Natural killer cell (primary cell): ENCODE measurements at regions not wholly inside any gene's neighbourhood (a gene's known extent, or its start where the extent isn't known, plus 50 kb on each side); places are given as distances from the start of the nearest gene placed in this dataset.

ENCODE experiments used
- ATAC-seq, 3 donors: fragments of 150-1000 bp in 2 of 3; fragments of 200-7000 bp in 1 of 3; cut with Tn5 transposase; 1 replicate in 1 of 3; 2 replicates in 2 of 3; pipeline ENCODE4 v1.10.0; 2021; ENCODE audit warnings: mild to moderate bottlenecking in 2 of 3, moderate library complexity in 2 of 3
- DNase-seq, 2 donors: peaks; one replicate each; pipeline versions ENCODE4 v3.0.0 to v3.0.0-alpha.2; 2013 to 2021; ENCODE audit warnings: mixed read lengths in 1 of 2
- H3K27ac ChIP-seq: one replicate; pipeline ENCODE4 v1.5.1; 2013; ENCODE audit warnings: mild to moderate bottlenecking, low read length
- H3K27me3 ChIP-seq: one replicate; pipeline ENCODE4 v1.6.1; 2013; ENCODE audit warnings: low read length; ENCODE audit not compliant: control insufficient read depth, insufficient read depth
- H3K36me3 ChIP-seq: one replicate; pipeline ENCODE4 v1.6.1; 2013; ENCODE audit warnings: low read length; ENCODE audit not compliant: control insufficient read depth, insufficient read depth
- H3K4me1 ChIP-seq: one replicate; pipeline ENCODE4 v1.6.1; 2013; ENCODE audit warnings: low read length; ENCODE audit not compliant: control insufficient read depth, insufficient read depth
- H3K4me3 ChIP-seq: one replicate; pipeline ENCODE4 v1.5.1; 2013; ENCODE audit warnings: low read length
- H3K9me3 ChIP-seq: one replicate; pipeline ENCODE4 v1.6.1; 2013; ENCODE audit warnings: low read length; ENCODE audit not compliant: control insufficient read depth, insufficient read depth
- H3K27ac Mint-ChIP-seq, 2 donors: one replicate each; pipeline ENCODE4 v1.8.0; 2022; ENCODE audit warnings: mild to moderate bottlenecking in 2 of 2, mixed read lengths in 2 of 2, moderate library complexity in 1 of 2
- H3K27me3 Mint-ChIP-seq, 2 donors: one replicate each; pipeline ENCODE4 v1.8.0; 2022; ENCODE audit warnings: low read depth in 2 of 2, mixed read lengths in 2 of 2
- H3K36me3 Mint-ChIP-seq: one replicate; pipeline ENCODE4 v1.8.0; 2022; ENCODE audit warnings: mixed read lengths
- H3K4me1 Mint-ChIP-seq, 2 donors: one replicate each; pipeline ENCODE4 v1.8.0; 2022; ENCODE audit warnings: mixed read lengths in 2 of 2
- H3K4me3 Mint-ChIP-seq: one replicate; pipeline ENCODE4 v1.8.0; 2022; ENCODE audit warnings: mild to moderate bottlenecking, moderate library complexity, mixed read lengths
- H3K9me3 Mint-ChIP-seq, 2 donors: one replicate each; pipeline ENCODE4 v1.8.0; 2022; ENCODE audit warnings: mixed read lengths in 2 of 2
- CTCF ChIP-seq: fragments of 200-600 bp; IDR thresholded peaks from one replicate; pipeline ENCODE4 v1.8.0; 2022; ENCODE audit warnings: antibody characterized with exemption
- WGBS: methylation state at CpG from one replicate; pipeline ENCODE4 v1.1.7; 2013; ENCODE audit warnings: missing lambda C conversion rate; ENCODE audit not compliant: insufficient coverage; 5-methylcytosine and 5-hydroxymethylcytosine counted together
- intact Hi-C: fragments of 100-400 bp; cut with micrococcal nuclease; formaldehyde crosslinking; loops from one replicate; pipeline ENCODE4 v1.14.2; 2022

GRCh38 chr2:6425032-6425431, 440.7 kb downstream of the CMPK2 start:
- intact Hi-C loops, result no loop called here
- Histone ChIP-seq H3K9me3 (no peaks in the 10 kb centered on the region), H3K27me3 (no peaks in the 10 kb centered on the region), H3K4me3 (no peak overlapping the region), H3K27ac (no peak overlapping the region), H3K36me3 (no peaks in the 10 kb centered on the region), H3K4me1 (no peaks in the 10 kb centered on the region)
- ATAC-seq, result no peak
- H3K9me3 Mint-ChIP-seq, result peaks cover 2% of the 10 kb centered on the region in 2 donors
- no peaks in the 10 kb centered on the region for H3K36me3 Mint-ChIP-seq
- H3K27ac Mint-ChIP-seq, result no peak overlapping the region
- H3K27me3 Mint-ChIP-seq, result no peaks in the 10 kb centered on the region
- WGBS, result 100% methylated on average over 3 of the region's 3 CpGs
- no peak for TF ChIP-seq CTCF
- DNase-seq, result no peak
- H3K4me1 Mint-ChIP-seq, result no peaks in the 10 kb centered on the region
- H3K4me3 Mint-ChIP-seq, result no peak overlapping the region

GRCh38 chr2:6429210-6429986, 436.3 kb downstream of the CMPK2 start:
- Mint-ChIP-seq H3K27ac (no peak overlapping the region), H3K4me3 (no peak overlapping the region), H3K4me1 (no peaks in the 10 kb centered on the region), H3K9me3 (peaks cover 7% of the 10 kb centered on the region in 2 donors), H3K27me3 (no peaks in the 10 kb centered on the region), H3K36me3 (no peaks in the 10 kb centered on the region)
- no peak for TF ChIP-seq CTCF
- no peaks in the 10 kb centered on the region for H3K4me1 ChIP-seq
- ATAC-seq, result no peak
- H3K27ac ChIP-seq, result no peak overlapping the region
- WGBS, result 92% methylated on average over 18 of the region's 19 CpGs
- no peak for DNase-seq
- H3K36me3 ChIP-seq, result no peaks in the 10 kb centered on the region
- intact Hi-C loops, result no loop called here
- H3K4me3 ChIP-seq, result no peak overlapping the region
- no peaks in the 10 kb centered on the region for H3K27me3 ChIP-seq
- H3K9me3 ChIP-seq, result no peaks in the 10 kb centered on the region

GRCh38 chr2:6434438-6434837, 431.3 kb downstream of the CMPK2 start:
- Histone ChIP-seq H3K4me1 (no peaks in the 10 kb centered on the region), H3K4me3 (no peak overlapping the region), H3K27me3 (no peaks in the 10 kb centered on the region), H3K27ac (no peak overlapping the region), H3K36me3 (no peaks in the 10 kb centered on the region), H3K9me3 (no peaks in the 10 kb centered on the region)
- no peak for ATAC-seq
- no peak overlapping the region for H3K27ac Mint-ChIP-seq
- intact Hi-C loops, result no loop called here
- H3K9me3 Mint-ChIP-seq, result peaks cover 5 to 7% of the 10 kb centered on the region in 2 donors
- TF ChIP-seq CTCF, result no peak
- H3K36me3 Mint-ChIP-seq, result no peaks in the 10 kb centered on the region
- no peaks in the 10 kb centered on the region for H3K27me3 Mint-ChIP-seq
- H3K4me3 Mint-ChIP-seq, result no peak overlapping the region
- WGBS, result 89% methylated on average over 6 of the region's 6 CpGs
- no peak for DNase-seq
- no peaks in the 10 kb centered on the region for H3K4me1 Mint-ChIP-seq

GRCh38 chr2:6441800-6442199, 423.9 kb downstream of the CMPK2 start:
- Histone ChIP-seq H3K9me3 (no peaks in the 10 kb centered on the region), H3K36me3 (no peaks in the 10 kb centered on the region), H3K4me1 (no peaks in the 10 kb centered on the region), H3K4me3 (no peak overlapping the region), H3K27me3 (no peaks in the 10 kb centered on the region), H3K27ac (no peak overlapping the region)
- Mint-ChIP-seq H3K4me3 (no peak overlapping the region), H3K27me3 (no peaks in the 10 kb centered on the region), H3K4me1 (no peaks in the 10 kb centered on the region), H3K9me3 (peaks cover 2 to 3% of the 10 kb centered on the region in 2 donors), H3K36me3 (no peaks in the 10 kb centered on the region), H3K27ac (no peak overlapping the region)
- WGBS, result 88% methylated on average over 2 of the region's 2 CpGs
- DNase-seq (no peak), ATAC-seq (peak in 1 of 3 donors; percentile 21)
- intact Hi-C loops, result no loop called here
- TF ChIP-seq CTCF, result no peak
